ENCODE measurements at regions not wholly inside any gene's neighbourhood (a gene's known extent, or its start where the extent isn't known, plus 50 kb on each side); places are given as distances from the start of the nearest gene placed in this dataset.

- DNase-seq = peak; percentile 76
Observed at GRCh38 chr6:40823917-40824891, 214.8 kb downstream of the UNC5CL start.

- DNase-seq = no peak
Observed at GRCh38 chr6:40822619-40823018, 216.4 kb downstream of the UNC5CL start.

GRCh38 chr6:40819182-40819834, 219.7 kb downstream of the UNC5CL start:
- DNase-seq = peak; percentile 81

GRCh38 chr6:40817369-40817768, 221.7 kb downstream of the UNC5CL start:
- no peak for DNase-seq

GRCh38 chr6:40816601-40817000, 222.4 kb downstream of the UNC5CL start:
- DNase-seq = no peak

GRCh38 chr6:40815731-40816130, 223.3 kb downstream of the UNC5CL start:
- DNase-seq = no peak

GRCh38 chr6:40810171-40810570, 223.0 kb upstream of the LRFN2 start:
- DNase-seq = no peak

GRCh38 chr6:40809627-40810026, 222.5 kb upstream of the LRFN2 start:
- no peak for DNase-seq

GRCh38 chr6:40807484-40807883, 220.3 kb upstream of the LRFN2 start:
- DNase-seq = no peak

GRCh38 chr6:40806256-40806864, 219.2 kb upstream of the LRFN2 start:
- no peak for DNase-seq

- DNase-seq = no peak
Observed at GRCh38 chr6:40805336-40805735, 218.2 kb upstream of the LRFN2 start.

GRCh38 chr6:40804905-40805304, 217.7 kb upstream of the LRFN2 start:
- DNase-seq = no peak

GRCh38 chr6:40803897-40804702, 216.9 kb upstream of the LRFN2 start:
- no peak for DNase-seq

GRCh38 chr6:40802481-40802880, 215.3 kb upstream of the LRFN2 start:
- no peak for DNase-seq

- peak; percentile 26 for DNase-seq
Observed at GRCh38 chr6:40799296-40800140, 212.4 kb upstream of the LRFN2 start.

GRCh38 chr6:40798069-40798770, 211.1 kb upstream of the LRFN2 start:
- DNase-seq = no peak

GRCh38 chr6:40796260-40797221, 209.4 kb upstream of the LRFN2 start:
- DNase-seq = no peak

GRCh38 chr6:40794586-40794985, 207.4 kb upstream of the LRFN2 start:
- no peak for DNase-seq

GRCh38 chr6:40792183-40792582, 205.0 kb upstream of the LRFN2 start:
- no peak for DNase-seq

GRCh38 chr6:40791004-40791403, 203.8 kb upstream of the LRFN2 start:
- DNase-seq = no peak
